Mammary epithelial cell (primary cell): ENCODE measurements at regions not wholly inside any gene's neighbourhood (a gene's known extent, or its start where the extent isn't known, plus 50 kb on each side); places are given as distances from the start of the nearest gene placed in this dataset.

ENCODE experiments used
- CTCF ChIP-seq, 2 donors: IDR thresholded peaks in 1 of 2; conservative IDR thresholded peaks in 1 of 2; 2 replicates each; pipeline ENCODE4 v1.5.1; 2011 to 2012; ENCODE audit warnings: inconsistent platforms in 2 of 2, low read length in 2 of 2, mild to moderate bottlenecking in 2 of 2, control low read depth in 1 of 2, low read depth in 1 of 2; ENCODE audit not compliant: insufficient read depth in 1 of 2; ENCODE audit errors: extremely low read depth in 1 of 2
- EZH2 ChIP-seq: IDR thresholded peaks from 2 replicates; pipeline ENCODE4 v1.6.1; 2012; ENCODE audit warnings: low read length, inconsistent platforms, borderline replicate concordance

GRCh38 chr11:122173587-122173986 lies 57.6 kb upstream of the BLID start:
- TF ChIP-seq CTCF (conservative IDR thresholded peaks at IDR 0.05 in 1 of 2, IDR thresholded peaks at IDR 0.05 in 1 of 2; ENCODE audit: extremely low read depth in 1 of 2, insufficient read depth in 1 of 2, low read depth in 1 of 2, low read length in 2 of 2): no peak
- no peak for TF ChIP-seq EZH2
